ENCODE measurements at regions not wholly inside any gene's neighbourhood (a gene's known extent, or its start where the extent isn't known, plus 50 kb on each side); places are given as distances from the start of the nearest gene placed in this dataset.

DNA sequence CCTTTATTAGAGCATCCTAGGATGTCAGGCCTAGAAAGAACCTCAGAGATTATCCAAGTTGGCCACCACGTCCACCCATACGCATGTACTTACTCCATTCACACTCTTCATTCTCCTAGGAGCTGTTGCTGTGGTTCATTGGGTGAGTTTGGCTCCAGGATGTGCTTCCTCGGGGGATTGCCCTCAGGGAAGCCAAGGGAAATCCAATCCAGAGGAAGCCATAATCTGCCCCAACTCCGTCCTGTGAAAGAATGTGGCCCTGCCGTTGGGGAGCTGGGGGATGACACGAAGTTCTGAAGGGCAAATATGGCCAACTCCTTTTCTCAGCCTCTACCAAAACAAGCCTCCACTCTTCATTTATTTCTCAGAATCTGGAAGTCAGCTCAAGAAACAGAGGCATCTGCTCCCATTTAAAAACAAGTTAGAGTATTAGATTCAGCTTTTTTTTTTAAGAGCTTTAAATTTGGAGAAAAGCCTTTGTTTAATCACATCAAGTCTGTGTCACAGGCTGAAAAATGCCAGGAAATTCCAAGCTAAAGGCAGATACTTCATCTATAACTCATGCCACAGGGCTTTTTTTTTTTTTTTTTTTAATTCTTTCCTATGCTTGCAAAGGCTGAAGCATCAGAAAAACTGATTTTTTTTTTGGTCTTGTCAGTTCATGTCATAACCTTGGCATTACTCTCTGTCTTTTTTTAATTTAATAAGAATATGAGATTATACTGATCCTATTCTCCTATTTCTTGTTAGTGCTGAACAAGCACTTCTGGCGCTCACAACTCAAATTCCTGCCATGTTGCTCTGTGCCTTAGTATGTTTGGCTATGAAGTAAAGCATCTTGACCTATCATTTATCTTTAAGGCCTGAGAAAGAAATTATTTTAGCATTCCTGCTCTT is 480.9 kb upstream of the MARCKS start:
- DNase-seq (ENCODE audit: low spot score) (no peak), ATAC-seq (ENCODE audit: low FRiP score) (no peak)
- TF ChIP-seq, protein P1, sequence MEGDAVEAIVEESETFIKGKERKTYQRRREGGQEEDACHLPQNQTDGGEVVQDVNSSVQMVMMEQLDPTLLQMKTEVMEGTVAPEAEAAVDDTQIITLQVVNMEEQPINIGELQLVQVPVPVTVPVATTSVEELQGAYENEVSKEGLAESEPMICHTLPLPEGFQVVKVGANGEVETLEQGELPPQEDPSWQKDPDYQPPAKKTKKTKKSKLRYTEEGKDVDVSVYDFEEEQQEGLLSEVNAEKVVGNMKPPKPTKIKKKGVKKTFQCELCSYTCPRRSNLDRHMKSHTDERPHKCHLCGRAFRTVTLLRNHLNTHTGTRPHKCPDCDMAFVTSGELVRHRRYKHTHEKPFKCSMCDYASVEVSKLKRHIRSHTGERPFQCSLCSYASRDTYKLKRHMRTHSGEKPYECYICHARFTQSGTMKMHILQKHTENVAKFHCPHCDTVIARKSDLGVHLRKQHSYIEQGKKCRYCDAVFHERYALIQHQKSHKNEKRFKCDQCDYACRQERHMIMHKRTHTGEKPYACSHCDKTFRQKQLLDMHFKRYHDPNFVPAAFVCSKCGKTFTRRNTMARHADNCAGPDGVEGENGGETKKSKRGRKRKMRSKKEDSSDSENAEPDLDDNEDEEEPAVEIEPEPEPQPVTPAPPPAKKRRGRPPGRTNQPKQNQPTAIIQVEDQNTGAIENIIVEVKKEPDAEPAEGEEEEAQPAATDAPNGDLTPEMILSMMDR (IDR thresholded peaks at IDR 0.05) = no peak

DNA sequence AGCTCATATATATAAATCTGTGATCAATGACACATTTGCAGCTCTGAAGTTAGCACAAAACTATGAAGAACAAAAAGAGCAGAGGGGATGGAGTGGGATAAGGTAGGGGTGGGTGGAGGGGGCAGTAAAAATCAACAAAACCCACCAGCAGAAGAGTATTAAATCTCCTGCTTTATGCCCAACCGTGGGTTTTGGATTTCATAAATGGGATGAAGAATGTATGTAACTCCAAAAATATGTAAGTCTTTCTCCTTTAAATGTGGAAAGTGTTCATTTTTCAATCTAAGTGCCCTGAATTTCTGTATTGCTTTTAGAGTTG is 480.3 kb upstream of the MARCKS start:
- ATAC-seq (ENCODE audit: low FRiP score) (no peak), DNase-seq (ENCODE audit: low spot score) (no peak)
- TF ChIP-seq, protein P1 (IDR thresholded peaks at IDR 0.05) = no peak

DNA sequence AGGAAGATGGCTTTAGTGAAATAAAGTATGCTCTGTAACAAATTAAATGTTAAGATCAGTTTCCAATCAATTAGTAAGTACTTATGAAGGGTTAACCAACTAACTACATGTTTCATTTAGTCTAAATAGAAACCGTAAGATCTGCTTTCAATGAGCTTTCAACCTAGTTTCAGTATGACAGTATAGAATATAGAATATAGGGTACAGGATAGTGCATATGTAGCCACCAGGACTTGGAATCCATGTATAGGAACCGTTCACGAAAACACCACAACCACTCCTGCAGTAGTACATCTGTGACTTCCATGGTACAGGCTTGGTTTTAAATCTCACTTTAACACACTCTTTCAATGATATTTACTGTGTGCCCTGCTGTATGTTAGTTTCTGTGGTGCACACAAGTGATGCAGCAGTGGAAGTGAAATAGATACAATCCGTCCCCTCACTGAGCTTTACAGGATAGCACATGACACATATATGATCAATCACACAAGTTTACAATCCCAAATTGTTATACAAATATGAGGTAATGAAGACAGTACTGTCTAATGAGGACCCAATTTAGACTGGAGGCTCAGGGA is 479.7 kb upstream of the MARCKS start:
- ATAC-seq (ENCODE audit: low FRiP score) = no peak
- no peak for DNase-seq (ENCODE audit: low spot score)
- TF ChIP-seq, protein P1 (IDR thresholded peaks at IDR 0.05) = no peak

DNA sequence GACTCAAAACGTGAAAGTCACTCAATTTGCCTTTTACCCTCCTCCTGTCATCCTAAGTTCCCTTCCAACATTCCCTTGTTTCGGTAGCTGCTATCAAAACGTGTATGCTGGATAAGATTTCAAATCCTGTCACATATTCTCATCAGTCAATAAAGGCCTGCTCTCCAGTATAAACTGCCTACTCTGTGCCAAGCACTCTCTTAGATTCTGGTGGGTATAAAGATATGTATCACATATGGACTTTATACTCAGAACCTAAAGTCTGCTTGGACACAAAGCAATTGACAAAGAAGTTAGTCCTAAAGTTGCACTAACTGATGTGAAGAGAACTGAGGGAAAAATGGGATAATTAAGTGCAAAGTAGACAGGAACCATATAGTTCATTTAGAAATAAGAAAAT is 476.6 kb upstream of the MARCKS start:
- TF ChIP-seq, protein P1 (IDR thresholded peaks at IDR 0.05) = no peak
- DNase-seq (ENCODE audit: low spot score) (no peak), ATAC-seq (ENCODE audit: low FRiP score) (no peak)

DNA sequence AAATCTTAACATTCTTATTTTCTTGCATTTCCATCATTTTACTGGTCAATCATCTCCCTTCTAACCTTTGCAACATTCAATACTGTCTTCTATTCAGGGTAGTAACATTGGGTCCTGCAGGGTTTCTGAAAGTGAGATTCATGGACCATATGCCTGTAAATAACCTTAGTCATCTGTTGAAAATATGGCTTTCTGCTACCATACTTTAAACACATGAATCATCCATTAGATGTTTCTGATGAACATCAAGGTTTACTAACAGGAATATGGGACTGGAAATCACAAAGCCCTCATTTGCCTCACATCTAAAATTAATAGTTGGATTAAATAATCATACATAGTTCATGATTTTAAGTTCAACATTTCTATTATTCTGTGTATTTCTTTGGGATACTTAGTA is 475.9 kb upstream of the MARCKS start:
- TF ChIP-seq, protein P1 (IDR thresholded peaks at IDR 0.05) = no peak
- no peak for ATAC-seq (ENCODE audit: low FRiP score)
- no peak for DNase-seq (ENCODE audit: low spot score)

DNA sequence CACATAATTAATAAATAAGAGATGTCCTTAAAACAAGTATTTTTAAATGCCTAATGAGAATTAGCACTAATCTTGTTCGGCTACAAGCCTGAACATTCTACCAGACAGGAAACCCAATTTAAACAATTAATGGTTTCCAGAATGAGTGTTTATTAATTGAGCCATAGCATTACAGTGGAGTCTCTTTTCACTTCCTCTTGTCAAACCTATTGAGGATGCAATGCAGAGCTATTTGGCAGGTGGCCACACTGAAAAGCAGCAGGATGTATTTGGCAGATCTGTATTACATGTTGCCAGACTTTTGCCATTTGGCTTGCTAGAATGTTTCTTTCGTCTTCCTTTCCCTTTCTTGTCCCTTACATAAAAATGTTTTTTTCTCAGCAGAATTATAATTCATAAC is 475.2 kb upstream of the MARCKS start:
- ATAC-seq (ENCODE audit: low FRiP score) = no peak
- TF ChIP-seq, protein P1 (IDR thresholded peaks at IDR 0.05) = no peak
- DNase-seq (ENCODE audit: low spot score) = no peak

DNA sequence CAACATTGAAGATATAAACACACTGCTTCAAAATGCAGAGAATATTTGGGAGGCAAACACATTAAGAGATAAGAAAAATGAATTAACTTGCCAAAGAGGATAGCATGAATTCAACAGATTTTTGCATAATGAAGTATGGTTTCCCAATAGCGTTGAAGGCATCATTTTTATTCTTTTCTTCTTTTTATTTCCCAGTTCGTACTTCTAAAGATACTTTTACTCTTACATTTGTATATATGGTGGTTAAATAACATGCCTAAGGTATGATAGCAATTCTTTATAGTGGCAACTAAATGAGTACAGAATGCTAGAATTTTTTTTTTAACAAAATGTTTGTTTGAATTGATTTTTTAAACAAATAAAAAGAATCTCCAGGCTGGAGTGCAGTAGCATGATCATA is 473.4 kb upstream of the MARCKS start:
- no peak for ATAC-seq (ENCODE audit: low FRiP score)
- DNase-seq (ENCODE audit: low spot score) = no peak
- TF ChIP-seq, protein P1 (IDR thresholded peaks at IDR 0.05) = no peak
